Hematopoietic multipotent progenitor cell treated with erythropoietin and hydrocortisone succinate and interleukin-3 and kit ligand, for 6 days (in vitro differentiated cells): ENCODE measurements at regions not wholly inside any gene's neighbourhood (a gene's known extent, or its start where the extent isn't known, plus 50 kb on each side); places are given as distances from the start of the nearest gene placed in this dataset.
"Not testable (repeated sequence)": the region's sequence is repeated elsewhere in the genome, so short reads cannot be mapped to it uniquely, and the experiment has no call there.

Source experiments
- DNase-seq: peaks from one replicate; pipeline ENCODE4 v3.0.0-alpha.2; 2015

GRCh38 chr17:63295839-63296590 is 150.1 kb downstream of the CYB561 start:
- DNase-seq = no peak

GRCh38 chr17:63298916-63299315 is 147.2 kb downstream of the CYB561 start:
- not testable (repeated sequence) for DNase-seq

- no peak for DNase-seq
Measured at GRCh38 chr17:63304704-63305261, 141.3 kb downstream of the CYB561 start.

- no peak for DNase-seq
Measured at GRCh38 chr17:63305857-63306256, 140.2 kb downstream of the CYB561 start.

GRCh38 chr17:63306855-63307254 is 139.3 kb downstream of the CYB561 start:
- DNase-seq = no peak

GRCh38 chr17:63308272-63308671 is 137.8 kb downstream of the CYB561 start:
- no peak for DNase-seq

GRCh38 chr17:63309021-63309420 is 137.1 kb downstream of the CYB561 start:
- no peak for DNase-seq

GRCh38 chr17:63311416-63311937 is 134.6 kb downstream of the CYB561 start:
- DNase-seq = no peak

- DNase-seq = no peak
Measured at GRCh38 chr17:63314761-63315160, 131.3 kb downstream of the CYB561 start.

GRCh38 chr17:63316100-63316499 is 130.0 kb downstream of the CYB561 start:
- peak; percentile 30 for DNase-seq

GRCh38 chr17:63317166-63317840 is 128.8 kb downstream of the CYB561 start:
- DNase-seq = no peak

GRCh38 chr17:63325808-63326207 is 120.3 kb downstream of the CYB561 start:
- no peak for DNase-seq

- no peak for DNase-seq
Measured at GRCh38 chr17:63329876-63330275, 116.2 kb downstream of the CYB561 start.

GRCh38 chr17:63331301-63332061 is 114.6 kb downstream of the CYB561 start:
- no peak for DNase-seq

- no peak for DNase-seq
Measured at GRCh38 chr17:63332286-63332685, 113.8 kb downstream of the CYB561 start.

GRCh38 chr17:63333869-63334268 is 112.2 kb downstream of the CYB561 start:
- DNase-seq = no peak

- DNase-seq = no peak
Measured at GRCh38 chr17:63335831-63336230, 110.3 kb downstream of the CYB561 start.

- DNase-seq = no peak
Measured at GRCh38 chr17:63337579-63337978, 108.5 kb downstream of the CYB561 start.

GRCh38 chr17:63338272-63338671 is 107.8 kb downstream of the CYB561 start:
- DNase-seq = no peak

GRCh38 chr17:63341276-63341675 is 104.8 kb downstream of the CYB561 start:
- DNase-seq = no peak

GRCh38 chr17:63344383-63344782 is 101.7 kb downstream of the CYB561 start:
- no peak for DNase-seq

GRCh38 chr17:63345611-63346010 is 100.5 kb downstream of the CYB561 start:
- DNase-seq = no peak

- DNase-seq = no peak
Measured at GRCh38 chr17:63347475-63347874, 98.6 kb downstream of the CYB561 start.
